ENCODE measurements at regions not wholly inside any gene's neighbourhood (a gene's known extent, or its start where the extent isn't known, plus 50 kb on each side); places are given as distances from the start of the nearest gene placed in this dataset.

DNA sequence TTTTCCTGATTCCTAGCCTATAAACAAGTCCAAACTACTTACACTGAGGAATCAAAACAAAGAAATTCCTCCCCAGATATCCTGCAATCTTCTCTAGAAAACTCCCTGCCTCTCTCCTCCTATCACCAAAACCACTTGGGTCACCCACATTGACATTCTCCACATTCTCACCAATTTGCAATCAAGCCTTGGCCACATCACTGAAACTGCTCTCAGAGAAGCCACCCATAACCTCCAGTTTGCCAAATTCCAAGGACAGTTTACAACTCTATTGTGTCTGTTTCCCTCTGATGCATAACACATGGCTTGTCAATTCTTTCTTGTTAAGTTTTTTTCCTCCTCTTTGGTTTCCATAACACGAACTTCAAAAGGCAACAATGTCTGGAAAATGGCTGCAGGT, 233.5 kb downstream of the XPNPEP1 start:
- TF ChIP-seq, protein P1, sequence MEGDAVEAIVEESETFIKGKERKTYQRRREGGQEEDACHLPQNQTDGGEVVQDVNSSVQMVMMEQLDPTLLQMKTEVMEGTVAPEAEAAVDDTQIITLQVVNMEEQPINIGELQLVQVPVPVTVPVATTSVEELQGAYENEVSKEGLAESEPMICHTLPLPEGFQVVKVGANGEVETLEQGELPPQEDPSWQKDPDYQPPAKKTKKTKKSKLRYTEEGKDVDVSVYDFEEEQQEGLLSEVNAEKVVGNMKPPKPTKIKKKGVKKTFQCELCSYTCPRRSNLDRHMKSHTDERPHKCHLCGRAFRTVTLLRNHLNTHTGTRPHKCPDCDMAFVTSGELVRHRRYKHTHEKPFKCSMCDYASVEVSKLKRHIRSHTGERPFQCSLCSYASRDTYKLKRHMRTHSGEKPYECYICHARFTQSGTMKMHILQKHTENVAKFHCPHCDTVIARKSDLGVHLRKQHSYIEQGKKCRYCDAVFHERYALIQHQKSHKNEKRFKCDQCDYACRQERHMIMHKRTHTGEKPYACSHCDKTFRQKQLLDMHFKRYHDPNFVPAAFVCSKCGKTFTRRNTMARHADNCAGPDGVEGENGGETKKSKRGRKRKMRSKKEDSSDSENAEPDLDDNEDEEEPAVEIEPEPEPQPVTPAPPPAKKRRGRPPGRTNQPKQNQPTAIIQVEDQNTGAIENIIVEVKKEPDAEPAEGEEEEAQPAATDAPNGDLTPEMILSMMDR (IDR thresholded peaks at IDR 0.05) = no peak
- no peak for TF ChIP-seq POLR2A (IDR thresholded peaks at IDR 0.05)
- no peak for TF ChIP-seq EP300 (IDR thresholded peaks at IDR 0.05)

Data from tibial nerve (tissue), 4 donors.